WTC11 (cell line): ENCODE measurements at regions not wholly inside any gene's neighbourhood (a gene's known extent, or its start where the extent isn't known, plus 50 kb on each side); places are given as distances from the start of the nearest gene placed in this dataset.
A peak's percentile ranks its signal among the peaks of the same experiment; 100 is the strongest.

Experiments
- ATAC-seq: fragments of 200-7000 bp; cut with Tn5 transposase; 2 replicates; pipeline ENCODE4 v1.10.0; 2021; ENCODE audit warnings: mild to moderate bottlenecking, moderate library complexity
- CTCF ChIA-PET: fragments of 300-600 bp; sonication (Branson Sonifier 250); formaldehyde crosslinking; loops from one replicate; lab custom pipeline; 2021; ENCODE audit warnings: antibody characterized with exemption; lab: Charles Lee
- POLR2A ChIA-PET: fragments of 350-600 bp; sonication (Branson Sonifier 250); formaldehyde crosslinking; loops from one replicate; lab custom pipeline; 2021; ENCODE audit warnings: antibody characterized with exemption; lab: Charles Lee
- DNase-seq: peaks from one replicate; pipeline ENCODE4 v3.0.0; 2021; ENCODE audit warnings: low spot score
- H3K27ac Mint-ChIP-seq: 2 replicates; pipeline ENCODE4 v1.8.0; 2021; ENCODE audit warnings: mixed read lengths
- H3K27me3 Mint-ChIP-seq: 2 replicates; pipeline ENCODE4 v1.8.0; 2021; ENCODE audit warnings: low read depth, mild to moderate bottlenecking, moderate library complexity, mixed read lengths
- H3K36me3 Mint-ChIP-seq: 2 replicates; pipeline ENCODE4 v1.8.0; 2021; ENCODE audit warnings: mixed read lengths
- H3K4me1 Mint-ChIP-seq: 2 replicates; pipeline ENCODE4 v1.8.0; 2022; ENCODE audit warnings: mixed read lengths
- H3K4me3 Mint-ChIP-seq: 2 replicates; pipeline ENCODE4 v1.8.0; 2021; ENCODE audit warnings: mild to moderate bottlenecking, moderate library complexity, mixed read lengths
- H3K9me3 Mint-ChIP-seq: 2 replicates; pipeline ENCODE4 v1.8.0; 2021; ENCODE audit warnings: mixed read lengths
- CBFB ChIP-seq: sonication (generic); formaldehyde crosslinking; IDR thresholded peaks from 2 replicates; pipeline ENCODE4 v1.8.1; 2022; ENCODE audit warnings: mild to moderate bottlenecking, low read depth, missing genetic modification reagents
- CREB1 ChIP-seq: sonication (generic); formaldehyde crosslinking; IDR thresholded peaks from 2 replicates; pipeline ENCODE4 v1.8.0; 2023; ENCODE audit warnings: mild to moderate bottlenecking, missing genetic modification reagents
- EMX1 ChIP-seq: fragments of 250-450 bp; sonication (Bioruptor Pico); IDR thresholded peaks from 2 replicates; pipeline ENCODE4 v1.8.0; 2021; ENCODE audit warnings: mild to moderate bottlenecking
- GRHL2 ChIP-seq: fragments of 250-450 bp; sonication (Bioruptor Pico); IDR thresholded peaks from 2 replicates; pipeline ENCODE4 v1.8.0; 2022; ENCODE audit warnings: mild to moderate bottlenecking, moderate library complexity; ENCODE audit not compliant: insufficient replicate concordance, severe bottlenecking
- IRF1 ChIP-seq: sonication (generic); formaldehyde crosslinking; IDR thresholded peaks from 2 replicates; pipeline ENCODE4 v1.8.0; 2023; ENCODE audit warnings: missing genetic modification reagents
- NFATC4 ChIP-seq: fragments of 250-450 bp; sonication (Bioruptor Pico); IDR thresholded peaks from 2 replicates; pipeline ENCODE4 v1.9.0; 2021; ENCODE audit warnings: mild to moderate bottlenecking
- NFE2L1 ChIP-seq: sonication (generic); formaldehyde crosslinking; IDR thresholded peaks from 2 replicates; pipeline ENCODE4 v1.8.1; 2023; ENCODE audit warnings: missing genetic modification reagents
- NR1H2 ChIP-seq: sonication (generic); formaldehyde crosslinking; IDR thresholded peaks from 2 replicates; pipeline ENCODE4 v1.9.0; 2021; ENCODE audit warnings: mild to moderate bottlenecking, moderate library complexity, missing genetic modification reagents
- NR3C1 ChIP-seq: sonication (generic); formaldehyde crosslinking; conservative IDR thresholded peaks from 2 replicates; pipeline ENCODE4 v1.8.1; 2023; ENCODE audit warnings: low read depth, mild to moderate bottlenecking, missing genetic modification reagents
- PREB ChIP-seq: sonication (generic); formaldehyde crosslinking; IDR thresholded peaks from 2 replicates; pipeline ENCODE4 v1.8.1; 2022; ENCODE audit warnings: mild to moderate bottlenecking, missing genetic modification reagents, moderate library complexity, borderline replicate concordance
- SMAD4 ChIP-seq: sonication (generic); formaldehyde crosslinking; IDR thresholded peaks from 2 replicates; pipeline ENCODE4 v1.8.0; 2022; ENCODE audit warnings: mild to moderate bottlenecking, missing genetic modification reagents
- SP1 ChIP-seq: sonication (generic); formaldehyde crosslinking; conservative IDR thresholded peaks from 2 replicates; pipeline ENCODE4 v1.8.1; 2022; ENCODE audit warnings: missing genetic modification reagents
- STAT6 ChIP-seq: sonication (generic); formaldehyde crosslinking; conservative IDR thresholded peaks from 2 replicates; pipeline ENCODE4 v1.8.1; 2023; ENCODE audit warnings: mild to moderate bottlenecking, low read depth, missing genetic modification reagents, moderate library complexity
- ZNF232 ChIP-seq: sonication (generic); formaldehyde crosslinking; IDR thresholded peaks from 2 replicates; pipeline ENCODE4 v1.8.0; 2022; ENCODE audit warnings: mild to moderate bottlenecking, missing genetic modification reagents
- ZNF281 ChIP-seq: sonication (generic); formaldehyde crosslinking; IDR thresholded peaks from 2 replicates; pipeline ENCODE4 v1.8.0; 2023; ENCODE audit warnings: mild to moderate bottlenecking, missing genetic modification reagents
- ZNF396 ChIP-seq: fragments of 250-450 bp; sonication (Bioruptor Pico); IDR thresholded peaks from 2 replicates; pipeline ENCODE4 v1.8.0; 2021; ENCODE audit warnings: mild to moderate bottlenecking, moderate library complexity, borderline replicate concordance
- ZSCAN18 ChIP-seq: fragments of 250-450 bp; sonication (Bioruptor Pico); IDR thresholded peaks from 2 replicates; pipeline ENCODE4 v2.1.2; 2022; ENCODE audit warnings: mild to moderate bottlenecking, moderate library complexity

GRCh38 chr20:60116128-60116909, 158.1 kb downstream of the CDH26 start:
- TF ChIP-seq CREB1 (no peak), CBFB (CRISPR knock-in tag) (no peak), NR1H2 (no peak), EMX1 (CRISPR knock-in tag) (no peak), IRF1 (CRISPR knock-in tag) (no peak), ZNF281 (no peak), NR3C1 (no peak), ZSCAN18 (CRISPR knock-in tag) (no peak), SP1 (CRISPR knock-in tag) (no peak), ZNF232 (CRISPR knock-in tag) (no peak), PREB (no peak), GRHL2 (no peak), NFATC4 (no peak), STAT6 (CRISPR knock-in tag) (no peak), NFE2L1 (CRISPR knock-in tag) (no peak)
- TF ChIP-seq, all 79 proteins: peak for 0
- peak; percentile 76 for ATAC-seq
- Mint-ChIP-seq H3K27me3 (peaks cover 74% of the 10 kb centered on the region), H3K4me1 (0 out of 2 replicates have a peak, but pooled peaks cover 2% of the 10 kb centered on the region), H3K36me3 (no peaks in the 10 kb centered on the region; the same call in 1 of the 2 replicates), H3K4me3 (no peak overlapping the region), H3K9me3 (peaks cover 17% of the 10 kb centered on the region), H3K27ac (no peak overlapping the region)
- CTCF ChIA-PET = interaction anchor here (1.0 kb wide), 1 partner anchor 59 kb away, joined by 7 read pairs; no protein-coding TSS in a partner anchor
- DNase-seq = peak; percentile 46
- POLR2A ChIA-PET = interaction anchor here (0.5 to 0.6 kb wide), 2 partner anchors 758 to 1806 kb away, joined by 3 read pairs; no protein-coding TSS in a partner anchor

GRCh38 chr20:60117065-60117464, 158.8 kb downstream of the CDH26 start:
- TF ChIP-seq EMX1 (CRISPR knock-in tag) (no peak), ZNF396 (CRISPR knock-in tag) (no peak), CBFB (CRISPR knock-in tag) (no peak), SMAD4 (no peak)
- TF ChIP-seq, all 79 proteins: peak for 0
- no peak overlapping the region for H3K4me3 Mint-ChIP-seq

More at GRCh38 chr20:60117065-60117464, 158.8 kb downstream of the CDH26 start:
- H3K27ac Mint-ChIP-seq = no peak overlapping the region
- H3K27me3 Mint-ChIP-seq = peaks cover 73% of the 10 kb centered on the region
- H3K36me3 Mint-ChIP-seq = no peaks in the 10 kb centered on the region; the same call in 1 of the 2 replicates
- CTCF ChIA-PET = interaction anchor here (1.0 kb wide), 1 partner anchor 59 kb away, joined by 7 read pairs; no protein-coding TSS in a partner anchor
- DNase-seq = no peak
- peaks cover 17% of the 10 kb centered on the region for H3K9me3 Mint-ChIP-seq
- ATAC-seq = no peak
- POLR2A ChIA-PET = interaction anchor here (0.5 kb wide), 1 partner anchor 1807 kb away, joined by 3 read pairs; no protein-coding TSS in a partner anchor
- no peaks in the 10 kb centered on the region for H3K4me1 Mint-ChIP-seq
